ENCODE measurements at regions not wholly inside any gene's neighbourhood (a gene's known extent, or its start where the extent isn't known, plus 50 kb on each side); places are given as distances from the start of the nearest gene placed in this dataset.

GRCh38 chr2:194176134-194176533, 1480.9 kb upstream of the SLC39A10 start:
- TF ChIP-seq CTCF (IDR thresholded peaks at IDR 0.05) = no peak
- Histone ChIP-seq H3K4me3 (no peak overlapping the region), H3K27ac (no peak overlapping the region), H3K27me3 (replicated peaks; ENCODE audit: insufficient read depth) (no peaks in the 10 kb centered on the region), H3K36me3 (no peaks in the 10 kb centered on the region), H3K4me1 (ENCODE audit: control insufficient read depth in 1 of 2, low read depth in 2 of 2) (no peaks in the 10 kb centered on the region), H3K9me3 (no peaks in the 10 kb centered on the region)
- DNase-seq (ENCODE audit: low spot score) (no peak), ATAC-seq (ENCODE audit: insufficient number of reproducible peaks, low FRiP score, low read depth) (no peak)

GRCh38 chr2:194166818-194167217, 1490.2 kb upstream of the SLC39A10 start:
- no peak overlapping the region for H3K27ac ChIP-seq
- no peak for DNase-seq (ENCODE audit: low spot score)
- TF ChIP-seq CTCF (IDR thresholded peaks at IDR 0.05) = peak; percentile 14
- H3K4me3 ChIP-seq = no peak overlapping the region
- ATAC-seq (ENCODE audit: insufficient number of reproducible peaks, low FRiP score, low read depth) = no peak
- H3K9me3 ChIP-seq = no peaks in the 10 kb centered on the region
- no peaks in the 10 kb centered on the region for H3K4me1 ChIP-seq (ENCODE audit: control insufficient read depth in 1 of 2, low read depth in 2 of 2)
- no peaks in the 10 kb centered on the region for H3K27me3 ChIP-seq (replicated peaks; ENCODE audit: insufficient read depth)
- H3K36me3 ChIP-seq = no peaks in the 10 kb centered on the region

GRCh38 chr2:194155431-194155830, 1501.6 kb upstream of the SLC39A10 start:
- TF ChIP-seq CTCF (IDR thresholded peaks at IDR 0.05) = no peak
- Histone ChIP-seq H3K4me1 (ENCODE audit: control insufficient read depth in 1 of 2, low read depth in 2 of 2) (no peaks in the 10 kb centered on the region), H3K36me3 (no peaks in the 10 kb centered on the region), H3K27ac (no peak overlapping the region), H3K27me3 (replicated peaks; ENCODE audit: insufficient read depth) (no peaks in the 10 kb centered on the region), H3K4me3 (no peak overlapping the region), H3K9me3 (no peaks in the 10 kb centered on the region)
- ATAC-seq (ENCODE audit: insufficient number of reproducible peaks, low FRiP score, low read depth) = no peak
- DNase-seq (ENCODE audit: low spot score) = no peak

GRCh38 chr2:194151231-194151630, 1505.8 kb upstream of the SLC39A10 start:
- Histone ChIP-seq H3K27ac (no peak overlapping the region), H3K9me3 (no peaks in the 10 kb centered on the region), H3K4me1 (ENCODE audit: control insufficient read depth in 1 of 2, low read depth in 2 of 2) (no peaks in the 10 kb centered on the region), H3K27me3 (replicated peaks; ENCODE audit: insufficient read depth) (no peaks in the 10 kb centered on the region), H3K4me3 (no peak overlapping the region), H3K36me3 (no peaks in the 10 kb centered on the region)
- ATAC-seq (ENCODE audit: insufficient number of reproducible peaks, low FRiP score, low read depth) (no peak), DNase-seq (ENCODE audit: low spot score) (no peak)
- no peak for TF ChIP-seq CTCF (IDR thresholded peaks at IDR 0.05)

GRCh38 chr2:194135463-194135862, 1521.6 kb upstream of the SLC39A10 start:
- ATAC-seq (ENCODE audit: insufficient number of reproducible peaks, low FRiP score, low read depth) (no peak), DNase-seq (ENCODE audit: low spot score) (no peak)
- Histone ChIP-seq H3K27me3 (replicated peaks; ENCODE audit: insufficient read depth) (no peaks in the 10 kb centered on the region), H3K9me3 (no peaks in the 10 kb centered on the region), H3K4me1 (ENCODE audit: control insufficient read depth in 1 of 2, low read depth in 2 of 2) (no peaks in the 10 kb centered on the region), H3K4me3 (no peak overlapping the region), H3K36me3 (no peaks in the 10 kb centered on the region), H3K27ac (no peak overlapping the region)
- no peak for TF ChIP-seq CTCF (IDR thresholded peaks at IDR 0.05)

All from thoracic aorta (tissue), 2 donors.